ENCODE measurements at regions not wholly inside any gene's neighbourhood (a gene's known extent, or its start where the extent isn't known, plus 50 kb on each side); places are given as distances from the start of the nearest gene placed in this dataset.
"Not testable (repeated sequence)": the region's sequence is repeated elsewhere in the genome, so short reads cannot be mapped to it uniquely, and the experiment has no call there.

GRCh38 chr18:78827141-78827540 is 152.5 kb upstream of the SALL3 start:
- no peak overlapping the region for H3K4me3 ChIP-seq (ENCODE audit: low read length)
- no peak for DNase-seq (ENCODE audit: low read depth)
- no peak for TF ChIP-seq CTCF (conservative IDR thresholded peaks at IDR 0.05; ENCODE audit: low read length)

- TF ChIP-seq CTCF (conservative IDR thresholded peaks at IDR 0.05; ENCODE audit: low read length): no peak
- no peak overlapping the region for H3K4me3 ChIP-seq (ENCODE audit: low read length)
- DNase-seq (ENCODE audit: low read depth): no peak
Observed at GRCh38 chr18:78828131-78828530, 151.5 kb upstream of the SALL3 start.

- DNase-seq (ENCODE audit: low read depth); H3K4me3 ChIP-seq (ENCODE audit: low read length): not testable (repeated sequence)
Observed at GRCh38 chr18:78829026-78829425, 150.6 kb upstream of the SALL3 start.

- DNase-seq (ENCODE audit: low read depth): no peak
- no peak overlapping the region for H3K4me3 ChIP-seq (ENCODE audit: low read length)
- TF ChIP-seq CTCF (conservative IDR thresholded peaks at IDR 0.05; ENCODE audit: low read length): no peak
Observed at GRCh38 chr18:78830161-78830560, 149.5 kb upstream of the SALL3 start.

- no peak for TF ChIP-seq CTCF (conservative IDR thresholded peaks at IDR 0.05; ENCODE audit: low read length)
- no peak for DNase-seq (ENCODE audit: low read depth)
- no peak overlapping the region for H3K4me3 ChIP-seq (ENCODE audit: low read length)
Observed at GRCh38 chr18:78830826-78831225, 148.8 kb upstream of the SALL3 start.

- no peak for TF ChIP-seq CTCF (conservative IDR thresholded peaks at IDR 0.05; ENCODE audit: low read length)
- H3K4me3 ChIP-seq (ENCODE audit: low read length): no peak overlapping the region
- DNase-seq (ENCODE audit: low read depth): no peak
Observed at GRCh38 chr18:78831603-78832002, 148.0 kb upstream of the SALL3 start.

DNA sequence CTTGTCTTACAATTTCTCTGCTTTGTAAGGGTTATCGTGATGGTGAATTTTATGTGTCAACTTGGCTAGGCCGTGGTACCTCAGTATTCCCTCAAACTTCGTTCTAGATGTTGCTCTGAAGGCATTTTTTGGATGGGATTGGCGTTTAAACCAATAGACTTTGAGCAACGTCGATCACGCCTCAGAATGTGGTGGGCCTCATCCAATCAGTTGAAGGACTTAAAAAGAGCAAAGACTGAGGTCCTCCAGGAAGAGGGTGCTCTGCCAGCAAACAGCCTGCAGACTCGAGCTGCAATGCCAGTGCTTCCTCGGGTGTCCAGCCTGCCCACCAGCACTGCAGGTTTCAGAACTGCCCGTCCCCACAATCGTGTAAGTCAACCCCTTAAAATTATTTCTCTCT is 145.8 kb upstream of the SALL3 start:
- TF ChIP-seq CTCF (conservative IDR thresholded peaks at IDR 0.05; ENCODE audit: low read length): no peak
- no peak for DNase-seq (ENCODE audit: low read depth)
- H3K4me3 ChIP-seq (ENCODE audit: low read length): no peak overlapping the region

DNA sequence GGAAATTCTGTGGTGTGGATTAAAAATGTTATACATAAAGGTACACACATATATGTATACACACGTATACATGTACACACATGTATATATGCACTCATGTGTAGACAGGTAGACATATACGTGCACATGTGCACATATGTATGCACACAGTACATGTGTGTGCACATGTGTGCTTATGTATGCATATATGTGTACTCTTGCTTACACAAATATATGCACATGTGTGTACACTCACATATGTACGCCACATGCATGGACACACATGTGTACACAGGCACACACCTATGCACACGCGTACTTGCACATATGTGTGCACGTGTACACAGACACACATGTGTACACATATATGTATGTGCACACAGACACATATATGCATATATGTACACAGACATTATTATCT is 142.8 kb upstream of the SALL3 start:
- H3K4me3 ChIP-seq (ENCODE audit: low read length): no peak overlapping the region
- DNase-seq (ENCODE audit: low read depth): no peak
- no peak for TF ChIP-seq CTCF (conservative IDR thresholded peaks at IDR 0.05; ENCODE audit: low read length)

All from AG10803 (cell line).